HepG2 (cell line): ENCODE measurements at regions not wholly inside any gene's neighbourhood (a gene's known extent, or its start where the extent isn't known, plus 50 kb on each side); places are given as distances from the start of the nearest gene placed in this dataset.

Experiments
- ATAC-seq: fragments of 200-7000 bp; cut with Tn5 transposase; 3 replicates; pipeline ENCODE4 v1.9.1; 2020; ENCODE audit warnings: mild to moderate bottlenecking, moderate library complexity
- BruUV-seq: library from RNA; stranded (reverse); fragments of 400-500 nt; replicated peaks from 2 replicates; lab custom pipeline; 2021; lab: Mats Ljungman, UMichigan
- CTCF ChIA-PET: fragments of 300-600 bp; formaldehyde crosslinking; extraction: SDS; loops from one replicate; lab custom pipeline; 2021; ENCODE audit warnings: low total read pairs, inconsistent platforms, low intra/inter-chr PET ratio; lab: Yijun Ruan, JAX
- POLR2A ChIA-PET: fragments of 350-600 bp; sonication (Branson Sonifier 250); formaldehyde crosslinking; loops from one replicate; lab custom pipeline; 2020; ENCODE audit warnings: antibody characterized with exemption, inconsistent platforms; lab: Yijun Ruan, JAX
- DNase-seq: peaks from one replicate; pipeline ENCODE4 v3.0.0-alpha.2; 2015; ENCODE audit warnings: low spot score
- FAIRE-seq: peaks from 3 replicates; lab custom pipeline; 2011; peaks lifted over from hg19 to GRCh38; lab: Jason Lieb, UNC
- H2AFZ ChIP-seq: one replicate; pipeline ENCODE4 v1.6.1; 2011; ENCODE audit warnings: low read length, inconsistent platforms
- H3K27ac ChIP-seq: fragments of 300-600 bp; 3 replicates; pipeline ENCODE4 v1.8.0; 2011; ENCODE audit warnings: mixed run types, mild to moderate bottlenecking, mixed read lengths, low read length, inconsistent platforms; ENCODE audit not compliant: insufficient read depth; ENCODE audit errors: extremely low read length
- H3K27me3 ChIP-seq, 2 experiments: fragments of 200-600 bp in 1 of 2; 2 replicates in 1 of 2; 3 replicates in 1 of 2; pipeline versions ENCODE4 v1.6.0 to v1.8.0; 2011; ENCODE audit warnings: low read length in 2 of 2, mild to moderate bottlenecking in 2 of 2, moderate library complexity in 2 of 2, inconsistent platforms in 1 of 2; ENCODE audit not compliant: insufficient read depth in 2 of 2, control insufficient read depth in 1 of 2
- H3K36me3 ChIP-seq, 2 experiments: fragments of 200-600 bp in 1 of 2; replicated peaks in 1 of 2; 2 replicates in 1 of 2; 3 replicates in 1 of 2; pipeline versions ENCODE4 v1.5.1 to v1.8.0; 2011; ENCODE audit warnings: low read length in 2 of 2, inconsistent platforms in 1 of 2; ENCODE audit not compliant: insufficient read depth in 2 of 2, control insufficient read depth in 1 of 2
- H3K4me1 ChIP-seq: 2 replicates; pipeline ENCODE4 v1.5.1; 2012; ENCODE audit warnings: low read length, inconsistent platforms; ENCODE audit not compliant: insufficient read depth
- H3K4me2 ChIP-seq: 2 replicates; pipeline ENCODE4 v1.6.0; 2011; ENCODE audit warnings: low read depth, low read length, inconsistent platforms
- H3K4me3 ChIP-seq, 3 experiments: fragments of 200-600 bp in 1 of 3; sonication (generic), shearing (Covaris generic) in 1 of 3; replicated peaks in 1 of 3; 2 replicates each; pipeline ENCODE4 v1.5.1; 2011 to 2016; ENCODE audit warnings: low read length in 3 of 3, inconsistent platforms in 2 of 3, low read depth in 2 of 3, mild to moderate bottlenecking in 2 of 3, control low read depth in 1 of 3, mixed read lengths in 1 of 3; ENCODE audit not compliant: insufficient read depth in 1 of 3
- H3K79me2 ChIP-seq: one replicate; pipeline ENCODE4 v1.6.1; 2011; ENCODE audit warnings: low read length, inconsistent platforms; ENCODE audit not compliant: insufficient read depth
- H3K9ac ChIP-seq: 2 replicates; pipeline ENCODE4 v1.6.0; 2011; ENCODE audit warnings: mild to moderate bottlenecking, low read depth, low read length, inconsistent platforms; ENCODE audit not compliant: insufficient read depth
- H3K9me3 ChIP-seq: 2 replicates; pipeline ENCODE4 v1.5.1; 2012; ENCODE audit warnings: mild to moderate bottlenecking, low read length
- H4K20me1 ChIP-seq: 2 replicates; pipeline ENCODE4 v1.6.0; 2011; ENCODE audit warnings: inconsistent platforms, mild to moderate bottlenecking, low read length, moderate library complexity; ENCODE audit not compliant: insufficient read depth
- CREB3 ChIP-seq: sonication (generic); formaldehyde crosslinking; IDR thresholded peaks from 2 replicates; pipeline ENCODE4 v1.5.0; 2020; ENCODE audit warnings: missing genetic modification reagents
- FOXA3 ChIP-seq: IDR thresholded peaks from 2 replicates; pipeline ENCODE4 v1.6.1; 2016; ENCODE audit warnings: missing genetic modification reagents, missing compliant biosample characterization
- FOXK1 ChIP-seq: sonication (generic); formaldehyde crosslinking; IDR thresholded peaks from 2 replicates; pipeline ENCODE4 v1.4.0; 2020; ENCODE audit warnings: low read depth, missing genetic modification reagents, borderline replicate concordance
- GFI1 ChIP-seq: sonication (generic); formaldehyde crosslinking; IDR thresholded peaks from 2 replicates; pipeline ENCODE4 v1.5.0; 2020; ENCODE audit warnings: missing genetic modification reagents, mild to moderate bottlenecking, borderline replicate concordance
- GTF3A ChIP-seq: sonication (generic); formaldehyde crosslinking; conservative IDR thresholded peaks from 2 replicates; pipeline ENCODE4 v1.4.0; 2020; ENCODE audit warnings: mild to moderate bottlenecking, missing genetic modification reagents
- MAFF ChIP-seq: IDR thresholded peaks from 2 replicates; pipeline ENCODE4 v1.6.1; 2011; ENCODE audit warnings: low read depth, low read length, improper control_type of control experiment
- MEIS1 ChIP-seq: sonication (generic); formaldehyde crosslinking; IDR thresholded peaks from 2 replicates; pipeline ENCODE4 v1.9.0; 2021; ENCODE audit warnings: mild to moderate bottlenecking, missing genetic modification reagents, moderate library complexity, borderline replicate concordance
- PHB2 ChIP-seq: fragments of 450-650 bp; IDR thresholded peaks from 2 replicates; pipeline ENCODE4 v1.6.1; 2018; ENCODE audit not compliant: partially characterized antibody
- SP4 ChIP-seq: sonication (generic); formaldehyde crosslinking; IDR thresholded peaks from 2 replicates; pipeline ENCODE4 v1.8.1; 2023; ENCODE audit warnings: mild to moderate bottlenecking, missing genetic modification reagents
- ZNF142 ChIP-seq: sonication (generic); formaldehyde crosslinking; IDR thresholded peaks from 2 replicates; pipeline ENCODE4 v1.4.0; 2020; ENCODE audit warnings: missing genetic modification reagents
- ZNF333 ChIP-seq: sonication (generic); formaldehyde crosslinking; IDR thresholded peaks from 2 replicates; pipeline ENCODE4 v1.4.0; 2020; ENCODE audit warnings: mild to moderate bottlenecking, missing genetic modification reagents, borderline replicate concordance
- ZNF354B ChIP-seq: sonication (generic); formaldehyde crosslinking; IDR thresholded peaks from 2 replicates; pipeline ENCODE4 v1.8.0; 2022; ENCODE audit warnings: mild to moderate bottlenecking, missing genetic modification reagents
- ZNF451 ChIP-seq: sonication (generic); formaldehyde crosslinking; IDR thresholded peaks from 2 replicates; pipeline ENCODE4 v1.5.0; 2020; ENCODE audit warnings: mild to moderate bottlenecking, missing genetic modification reagents
- WGBS: methylation state at CpG from one replicate; pipeline ENCODE4 v1.1.6; 2017; ENCODE audit warnings: low lambda C conversion rate; 5-methylcytosine and 5-hydroxymethylcytosine counted together
- in situ Hi-C: cut with HindIII; loops from 2 replicates; pipeline ENCODE4 v1.10.0; 2017; ENCODE audit warnings: low pct_unique_long_range_greater_than_20kb; ENCODE audit not compliant: extremely low pct_ligation_motif_present
- intact Hi-C: fragments of 100-400 bp; cut with micrococcal nuclease; formaldehyde crosslinking; loops from one replicate; pipeline ENCODE4 v1.10.0; 2022; ENCODE audit not compliant: unreplicated experiment

GRCh38 chr3:72247645-72248388 is 462.9 kb upstream of the PROK2 start:
- CTCF ChIA-PET: no interaction called here
- TF ChIP-seq CREB3 (no peak), ZNF333 (CRISPR knock-in tag) (no peak), ZNF451 (CRISPR knock-in tag) (no peak), GFI1 (no peak), SP4 (CRISPR knock-in tag) (no peak)
- Histone ChIP-seq H3K9ac (no peak overlapping the region), H3K4me3 (no peak overlapping the region), H3K36me3 (no peaks in the 10 kb centered on the region), H3K4me1 (no peaks in the 10 kb centered on the region), H2AFZ (no peak overlapping the region), H3K27ac (no peak overlapping the region), H3K4me2 (no peak overlapping the region), H3K27me3 (peaks cover 3 to 8% of the 10 kb centered on the region in 2 experiments; a peak in 2 of 5 replicates), H3K79me2 (no peaks in the 10 kb centered on the region), H4K20me1 (no peaks in the 10 kb centered on the region), H3K9me3 (no peaks in the 10 kb centered on the region)
- ATAC-seq: no peak
- no peak for FAIRE-seq
- intact Hi-C loops (no loop called here), in situ Hi-C loops (no loop called here)
- 87% methylated on average over 1 of the region's 1 CpG for WGBS
- no peak for DNase-seq
- BruUV-seq: no TSS peak
- POLR2A ChIA-PET: no interaction called here

- DNase-seq (no peak), ATAC-seq (no peak), FAIRE-seq (no peak)
- no peak overlapping the region for H2AFZ ChIP-seq
- H3K36me3 ChIP-seq: no peaks in the 10 kb centered on the region
- ChIA-PET POLR2A (no interaction called here), CTCF (no interaction called here)
- WGBS: 77% methylated on average over 2 of the region's 7 CpGs
- H3K9ac ChIP-seq: no peak overlapping the region
- H3K4me2 ChIP-seq: no peak overlapping the region
- no TSS peak for BruUV-seq
- no peaks in the 10 kb centered on the region for H3K9me3 ChIP-seq
- no peaks in the 10 kb centered on the region for H3K4me1 ChIP-seq
- no peaks in the 10 kb centered on the region for H4K20me1 ChIP-seq
- no peak overlapping the region for H3K4me3 ChIP-seq
- H3K27ac ChIP-seq: no peak overlapping the region
- intact Hi-C loops (no loop called here), in situ Hi-C loops (no loop called here)
- no peaks in the 10 kb centered on the region for H3K79me2 ChIP-seq
- H3K27me3 ChIP-seq: peaks cover 2 to 8% of the 10 kb centered on the region in 2 experiments; a peak in 2 of 5 replicates
- TF ChIP-seq PHB2 (no peak), FOXK1 (CRISPR knock-in tag) (no peak), ZNF142 (no peak), FOXA3 (CRISPR knock-in tag) (no peak), ZNF354B (CRISPR knock-in tag) (no peak), MEIS1 (no peak), MAFF (no peak), GTF3A (CRISPR knock-in tag) (no peak)
Observed at GRCh38 chr3:72247126-72247525, 462.2 kb upstream of the PROK2 start.
